ENCODE measurements at regions not wholly inside any gene's neighbourhood (a gene's known extent, or its start where the extent isn't known, plus 50 kb on each side); places are given as distances from the start of the nearest gene placed in this dataset.
"Not testable (repeated sequence)": the region's sequence is repeated elsewhere in the genome, so short reads cannot be mapped to it uniquely, and the experiment has no call there.

DNA sequence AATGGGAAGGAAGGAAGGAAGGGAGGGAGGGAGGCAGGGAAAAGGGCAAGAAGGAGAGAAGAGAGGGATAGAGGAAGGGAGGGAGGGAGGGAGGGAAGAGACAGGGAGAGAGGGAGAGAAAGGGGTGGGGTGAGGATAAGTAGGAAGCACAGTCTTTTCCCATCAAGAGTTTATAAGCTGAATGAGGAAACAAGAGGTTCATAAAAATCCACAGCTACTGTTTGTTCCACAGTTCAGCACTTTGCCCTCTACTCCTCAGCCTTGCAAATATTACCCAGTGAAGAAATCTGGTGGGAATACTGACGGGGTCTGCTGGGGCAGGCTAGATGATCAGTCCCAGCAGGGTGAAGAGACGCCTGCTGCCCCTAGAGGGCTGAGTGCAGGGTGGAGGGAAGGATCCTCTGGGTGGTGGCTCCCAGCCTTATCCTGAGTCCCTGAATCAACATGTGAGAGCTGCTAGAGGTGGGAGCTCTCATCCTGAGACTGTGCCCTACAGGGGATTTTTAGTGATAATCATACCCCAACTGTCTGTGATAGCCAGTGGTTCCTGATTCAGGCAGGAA lies 233.9 kb upstream of the NBPF12 start:
- not testable (repeated sequence) for H2BK15ac ChIP-seq (ENCODE audit: low read depth, low read length); H4K20me1 ChIP-seq (ENCODE audit: control insufficient read depth, insufficient read depth, insufficient read length); H3K36me3 Mint-ChIP-seq (ENCODE audit: insufficient read depth in 1 of 3, low read depth in 3 of 3); H3K27me3 Mint-ChIP-seq (ENCODE audit: low read depth); H3K18ac ChIP-seq (ENCODE audit: insufficient read length, low read depth, low read length); DNase-seq; H2BK12ac ChIP-seq (ENCODE audit: insufficient read length, low read depth, low read length); H3K9me3 Mint-ChIP-seq; H3K23me2 ChIP-seq (ENCODE audit: insufficient read length, low read depth, low read length, poor library complexity, severe bottlenecking); H3T11ph ChIP-seq (ENCODE audit: low read length); H3K9ac ChIP-seq (ENCODE audit: extremely low read depth, insufficient read length, low read length); H4K91ac ChIP-seq (ENCODE audit: insufficient read length, low read depth, low read length); H3K4me1 Mint-ChIP-seq; H3K9me3 ChIP-seq (ENCODE audit: control insufficient read depth, low read depth, low read length); H2BK5ac ChIP-seq (ENCODE audit: insufficient read length, low read length); H3K56ac ChIP-seq (ENCODE audit: insufficient read length, low read depth, low read length); H3K4me2 ChIP-seq (ENCODE audit: insufficient read depth, insufficient read length, low read length); H3K4ac ChIP-seq (ENCODE audit: low read depth, low read length); H3K27me3 ChIP-seq (ENCODE audit: insufficient read depth, low read length); H3K79me2 ChIP-seq (ENCODE audit: insufficient read depth, low read length); H3K23ac ChIP-seq (ENCODE audit: insufficient read length, low read depth, low read length); H3K79me1 ChIP-seq (ENCODE audit: insufficient read depth, low read depth, low read length, poor library complexity, severe bottlenecking); H2BK120ac ChIP-seq (ENCODE audit: low read depth, low read length, poor library complexity, severe bottlenecking); H2AFZ ChIP-seq (ENCODE audit: low read length); H4K8ac ChIP-seq (replicated peaks; ENCODE audit: insufficient read length, low read depth, low read length); H3K27ac ChIP-seq (ENCODE audit: insufficient read length, low read depth, low read length); H3K4me1 ChIP-seq (ENCODE audit: insufficient read depth, low read length); H2BK20ac ChIP-seq (ENCODE audit: low read depth, low read length, poor library complexity, severe bottlenecking); H2AK5ac ChIP-seq (ENCODE audit: insufficient read length, low read length); H3K14ac ChIP-seq (ENCODE audit: insufficient read depth, low read length); H3K4me3 Mint-ChIP-seq; H4K5ac ChIP-seq (ENCODE audit: insufficient read length, low read depth, low read length); H3K27ac Mint-ChIP-seq
- TF ChIP-seq, protein P1, sequence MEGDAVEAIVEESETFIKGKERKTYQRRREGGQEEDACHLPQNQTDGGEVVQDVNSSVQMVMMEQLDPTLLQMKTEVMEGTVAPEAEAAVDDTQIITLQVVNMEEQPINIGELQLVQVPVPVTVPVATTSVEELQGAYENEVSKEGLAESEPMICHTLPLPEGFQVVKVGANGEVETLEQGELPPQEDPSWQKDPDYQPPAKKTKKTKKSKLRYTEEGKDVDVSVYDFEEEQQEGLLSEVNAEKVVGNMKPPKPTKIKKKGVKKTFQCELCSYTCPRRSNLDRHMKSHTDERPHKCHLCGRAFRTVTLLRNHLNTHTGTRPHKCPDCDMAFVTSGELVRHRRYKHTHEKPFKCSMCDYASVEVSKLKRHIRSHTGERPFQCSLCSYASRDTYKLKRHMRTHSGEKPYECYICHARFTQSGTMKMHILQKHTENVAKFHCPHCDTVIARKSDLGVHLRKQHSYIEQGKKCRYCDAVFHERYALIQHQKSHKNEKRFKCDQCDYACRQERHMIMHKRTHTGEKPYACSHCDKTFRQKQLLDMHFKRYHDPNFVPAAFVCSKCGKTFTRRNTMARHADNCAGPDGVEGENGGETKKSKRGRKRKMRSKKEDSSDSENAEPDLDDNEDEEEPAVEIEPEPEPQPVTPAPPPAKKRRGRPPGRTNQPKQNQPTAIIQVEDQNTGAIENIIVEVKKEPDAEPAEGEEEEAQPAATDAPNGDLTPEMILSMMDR (conservative IDR thresholded peaks at IDR 0.05): peak; percentile 49
- no CpG with 5 or more reads among the region's 2 CpGs for WGBS (ENCODE audit: extremely low coverage, insufficient read length, low lambda C conversion rate)

DNA sequence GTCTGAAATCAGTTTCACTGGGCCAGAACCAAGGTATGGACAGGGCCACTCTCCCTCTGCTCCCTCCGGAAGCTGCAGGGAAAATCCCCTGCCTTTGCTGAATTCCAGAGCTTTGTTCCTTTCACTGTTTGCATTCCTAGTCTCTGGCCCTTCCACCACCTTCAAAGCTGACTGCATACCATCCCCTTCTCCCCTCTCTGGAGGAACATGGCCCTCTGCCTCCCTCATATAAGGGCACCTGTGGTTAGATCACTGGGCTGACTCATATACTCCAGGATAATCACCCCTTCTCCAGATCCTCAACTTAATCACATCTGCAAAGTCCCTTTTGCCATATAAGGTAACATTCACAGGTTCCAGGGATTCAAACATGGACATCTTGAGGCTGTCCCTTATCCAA lies 236.8 kb upstream of the NBPF12 start:
- not testable (repeated sequence) for H4K91ac ChIP-seq (ENCODE audit: insufficient read length, low read depth, low read length); H3T11ph ChIP-seq (ENCODE audit: low read length); H3K18ac ChIP-seq (ENCODE audit: insufficient read length, low read depth, low read length); H4K8ac ChIP-seq (replicated peaks; ENCODE audit: insufficient read length, low read depth, low read length); H3K36me3 Mint-ChIP-seq (ENCODE audit: insufficient read depth in 1 of 3, low read depth in 3 of 3); H2BK20ac ChIP-seq (ENCODE audit: low read depth, low read length, poor library complexity, severe bottlenecking); H3K4me3 Mint-ChIP-seq; H4K5ac ChIP-seq (ENCODE audit: insufficient read length, low read depth, low read length); H2BK120ac ChIP-seq (ENCODE audit: low read depth, low read length, poor library complexity, severe bottlenecking); H4K20me1 ChIP-seq (ENCODE audit: control insufficient read depth, insufficient read depth, insufficient read length); H3K9me3 Mint-ChIP-seq; H3K14ac ChIP-seq (ENCODE audit: insufficient read depth, low read length); H3K27me3 ChIP-seq (ENCODE audit: insufficient read depth, low read length); H3K27ac ChIP-seq (ENCODE audit: insufficient read length, low read depth, low read length); H3K23ac ChIP-seq (ENCODE audit: insufficient read length, low read depth, low read length); H2AK5ac ChIP-seq (ENCODE audit: insufficient read length, low read length); H3K56ac ChIP-seq (ENCODE audit: insufficient read length, low read depth, low read length); H3K27me3 Mint-ChIP-seq (ENCODE audit: low read depth); H3K4ac ChIP-seq (ENCODE audit: low read depth, low read length); H3K4me1 Mint-ChIP-seq; H3K79me1 ChIP-seq (ENCODE audit: insufficient read depth, low read depth, low read length, poor library complexity, severe bottlenecking); H3K4me2 ChIP-seq (ENCODE audit: insufficient read depth, insufficient read length, low read length); H3K9ac ChIP-seq (ENCODE audit: extremely low read depth, insufficient read length, low read length); H3K23me2 ChIP-seq (ENCODE audit: insufficient read length, low read depth, low read length, poor library complexity, severe bottlenecking); H2BK5ac ChIP-seq (ENCODE audit: insufficient read length, low read length); H3K4me1 ChIP-seq (ENCODE audit: insufficient read depth, low read length); H3K9me3 ChIP-seq (ENCODE audit: control insufficient read depth, low read depth, low read length); H3K79me2 ChIP-seq (ENCODE audit: insufficient read depth, low read length); H2AFZ ChIP-seq (ENCODE audit: low read length); H2BK12ac ChIP-seq (ENCODE audit: insufficient read length, low read depth, low read length); H2BK15ac ChIP-seq (ENCODE audit: low read depth, low read length)
- WGBS (ENCODE audit: extremely low coverage, insufficient read length, low lambda C conversion rate): no CpG with 5 or more reads among the region's 1 CpG
- H3K27ac Mint-ChIP-seq: peak overlapping the region; percentile 35 to 83 (median 80); a peak in 2 of 7 replicates
- DNase-seq: peak; percentile 28
